B cell (primary cell): ENCODE measurements at regions not wholly inside any gene's neighbourhood (a gene's known extent, or its start where the extent isn't known, plus 50 kb on each side); places are given as distances from the start of the nearest gene placed in this dataset.

ENCODE experiments used
- ATAC-seq: fragments of 200-7000 bp; cut with Tn5 transposase; one replicate; pipeline ENCODE4 v1.10.0; 2021; ENCODE audit warnings: low read depth, mild to moderate bottlenecking, moderate number of reproducible peaks, moderate library complexity
- CTCF ChIA-PET: fragments of 350-600 bp; sonication (Branson Sonifier 250); formaldehyde crosslinking; loops from one replicate; lab custom pipeline; 2021; ENCODE audit warnings: antibody characterized with exemption, inconsistent platforms; lab: Charles Lee
- POLR2A ChIA-PET: fragments of 350-600 bp; sonication (Branson Sonifier 250); formaldehyde crosslinking; loops from one replicate; lab custom pipeline; 2021; ENCODE audit warnings: antibody characterized with exemption; lab: Charles Lee
- DNase-seq: peaks from one replicate; pipeline ENCODE4 v3.0.0; 2013
- H2AFZ ChIP-seq: 2 replicates; pipeline ENCODE4 v1.6.1; 2012; ENCODE audit warnings: mild to moderate bottlenecking, low read depth, low read length; ENCODE audit not compliant: insufficient read depth, poor library complexity, severe bottlenecking
- H3K27ac ChIP-seq, 2 donors: 1 replicate in 1 of 2; 2 replicates in 1 of 2; pipeline ENCODE4 v1.5.1; 2012 to 2013; ENCODE audit warnings: low read length in 2 of 2, mild to moderate bottlenecking in 2 of 2, moderate library complexity in 1 of 2
- H3K27me3 ChIP-seq, 4 experiments: fragments of 200-600 bp in 1 of 4; sonication (generic) in 1 of 4; replicated peaks in 1 of 4; 1 replicate in 2 of 4; 2 replicates in 2 of 4; pipeline versions ENCODE4 v1.6.1 to v1.7.0; 2013 to 2016; ENCODE audit warnings: low read length in 3 of 4, mild to moderate bottlenecking in 2 of 4, mixed read lengths in 1 of 4, moderate library complexity in 1 of 4; ENCODE audit not compliant: insufficient read depth in 4 of 4, control insufficient read depth in 3 of 4; ENCODE audit errors: control extremely low read depth in 1 of 4
- H3K36me3 ChIP-seq, 2 experiments: replicated peaks in 1 of 2; 1 replicate in 1 of 2; 2 replicates in 1 of 2; pipeline versions ENCODE4 v1.6.1 to v1.7.1; 2013; ENCODE audit warnings: low read length in 1 of 2; ENCODE audit not compliant: insufficient read depth in 2 of 2, control insufficient read depth in 1 of 2; ENCODE audit errors: control extremely low read depth in 1 of 2, extremely low read depth in 1 of 2
- H3K4me1 ChIP-seq, 2 donors: fragments of 200-600 bp in 1 of 2; sonication (generic) in 1 of 2; 1 replicate in 1 of 2; 2 replicates in 1 of 2; pipeline versions ENCODE4 v1.5.1 to v1.6.1; 2013 to 2017; ENCODE audit warnings: low read length in 2 of 2; ENCODE audit not compliant: control insufficient read depth in 2 of 2, insufficient read depth in 2 of 2
- H3K4me2 ChIP-seq: replicated peaks from 2 replicates; pipeline ENCODE3; 2012; ENCODE audit warnings: mild to moderate bottlenecking, low read depth, low read length; ENCODE audit not compliant: poor library complexity, severe bottlenecking
- H3K4me3 ChIP-seq, 5 experiments: fragments of 200-600 bp in 1 of 5; sonication (generic) in 1 of 5; 1 replicate in 3 of 5; 2 replicates in 2 of 5; pipeline versions ENCODE4 v1.5.1 to v1.7.0; 2011 to 2016; ENCODE audit warnings: low read length in 4 of 5, mild to moderate bottlenecking in 4 of 5, low read depth in 2 of 5, control low read depth in 1 of 5, moderate library complexity in 1 of 5; ENCODE audit not compliant: insufficient read depth in 1 of 5; ENCODE audit errors: control extremely low read depth in 1 of 5, extremely low read depth in 1 of 5
- H3K79me2 ChIP-seq: fragments of 200-600 bp; sonication (generic); one replicate; pipeline ENCODE4 v1.6.0; 2016; ENCODE audit warnings: low read length; ENCODE audit not compliant: control insufficient read depth, insufficient read depth
- H3K9ac ChIP-seq: fragments of 200-600 bp; sonication (generic); 2 replicates; pipeline ENCODE4 v1.6.1; 2017; ENCODE audit warnings: mild to moderate bottlenecking, low read length, moderate library complexity
- H3K9me3 ChIP-seq, 3 donors: one replicate each; pipeline versions ENCODE4 v1.6.1 to v1.7.1; 2013; ENCODE audit warnings: low read length in 2 of 3; ENCODE audit not compliant: control insufficient read depth in 2 of 3, insufficient read depth in 1 of 3; ENCODE audit errors: control extremely low read depth in 1 of 3
- H4K20me1 ChIP-seq: 2 replicates; pipeline ENCODE4 v1.6.0; 2012; ENCODE audit warnings: mild to moderate bottlenecking, low read length; ENCODE audit not compliant: insufficient read depth, control insufficient read depth, poor library complexity, severe bottlenecking
- H3K27ac Mint-ChIP-seq: one replicate; pipeline ENCODE4 v1.8.0; 2021; ENCODE audit warnings: mixed read lengths
- H3K27me3 Mint-ChIP-seq: one replicate; pipeline ENCODE4 v1.8.0; 2021; ENCODE audit warnings: mixed read lengths
- H3K4me1 Mint-ChIP-seq: one replicate; pipeline ENCODE4 v1.8.0; 2021; ENCODE audit warnings: mixed read lengths
- H3K4me3 Mint-ChIP-seq: one replicate; pipeline ENCODE4 v1.8.0; 2021; ENCODE audit warnings: mixed read lengths
- H3K9me3 Mint-ChIP-seq: one replicate; pipeline ENCODE4 v1.8.0; 2022; ENCODE audit warnings: mixed read lengths; ENCODE audit not compliant: insufficient read depth
- EZH2 ChIP-seq: IDR thresholded peaks from 2 replicates; pipeline ENCODE4 v1.6.1; 2012; ENCODE audit warnings: borderline replicate concordance, low read depth, mild to moderate bottlenecking, moderate library complexity, low read length; ENCODE audit not compliant: insufficient read depth, poor library complexity, severe bottlenecking
- WGBS: methylation state at CpG from one replicate; pipeline ENCODE4 v1.1.5; 2013; ENCODE audit warnings: missing lambda C conversion rate; ENCODE audit not compliant: insufficient coverage; 5-methylcytosine and 5-hydroxymethylcytosine counted together
- intact Hi-C: fragments of 100-400 bp; cut with micrococcal nuclease; formaldehyde crosslinking; loops from one replicate; pipeline ENCODE4 v1.10.0; 2022
- TF ChIP-seq, protein P1 (sequence below): fragments of 200-600 bp; IDR thresholded peaks from one replicate; pipeline ENCODE4 v1.8.0; 2022; ENCODE audit warnings: antibody characterized with exemption, mild to moderate bottlenecking

- H3K4me2 ChIP-seq = no peak overlapping the region
- no peaks in the 10 kb centered on the region for H3K4me1 Mint-ChIP-seq
- ATAC-seq (no peak), DNase-seq (no peak)
- ChIA-PET CTCF (no interaction called here), POLR2A (no interaction called here)
- no peak overlapping the region for H2AFZ ChIP-seq
- no peaks in the 10 kb centered on the region for H3K4me1 ChIP-seq
- no peak overlapping the region for H3K9ac ChIP-seq
- 68% methylated on average over 3 of the region's 5 CpGs for WGBS
- no peak overlapping the region for H3K4me3 ChIP-seq
- H3K27ac Mint-ChIP-seq = no peak overlapping the region
- H3K36me3 ChIP-seq = no peaks in the 10 kb centered on the region
- H3K79me2 ChIP-seq = no peaks in the 10 kb centered on the region
- H3K27me3 Mint-ChIP-seq = peaks cover 8% of the 10 kb centered on the region
- intact Hi-C loops = no loop called here
- H3K27ac ChIP-seq = no peak overlapping the region
- TF ChIP-seq, protein P1, sequence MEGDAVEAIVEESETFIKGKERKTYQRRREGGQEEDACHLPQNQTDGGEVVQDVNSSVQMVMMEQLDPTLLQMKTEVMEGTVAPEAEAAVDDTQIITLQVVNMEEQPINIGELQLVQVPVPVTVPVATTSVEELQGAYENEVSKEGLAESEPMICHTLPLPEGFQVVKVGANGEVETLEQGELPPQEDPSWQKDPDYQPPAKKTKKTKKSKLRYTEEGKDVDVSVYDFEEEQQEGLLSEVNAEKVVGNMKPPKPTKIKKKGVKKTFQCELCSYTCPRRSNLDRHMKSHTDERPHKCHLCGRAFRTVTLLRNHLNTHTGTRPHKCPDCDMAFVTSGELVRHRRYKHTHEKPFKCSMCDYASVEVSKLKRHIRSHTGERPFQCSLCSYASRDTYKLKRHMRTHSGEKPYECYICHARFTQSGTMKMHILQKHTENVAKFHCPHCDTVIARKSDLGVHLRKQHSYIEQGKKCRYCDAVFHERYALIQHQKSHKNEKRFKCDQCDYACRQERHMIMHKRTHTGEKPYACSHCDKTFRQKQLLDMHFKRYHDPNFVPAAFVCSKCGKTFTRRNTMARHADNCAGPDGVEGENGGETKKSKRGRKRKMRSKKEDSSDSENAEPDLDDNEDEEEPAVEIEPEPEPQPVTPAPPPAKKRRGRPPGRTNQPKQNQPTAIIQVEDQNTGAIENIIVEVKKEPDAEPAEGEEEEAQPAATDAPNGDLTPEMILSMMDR = no peak
- TF ChIP-seq EZH2 = no peak
- no peaks in the 10 kb centered on the region for H4K20me1 ChIP-seq
- peaks cover 0 to 3% (median 0%) of the 10 kb centered on the region in 4 experiments for H3K27me3 ChIP-seq
- no peaks in the 10 kb centered on the region for H3K9me3 Mint-ChIP-seq
- H3K4me3 Mint-ChIP-seq = no peak overlapping the region
- H3K9me3 ChIP-seq = peaks cover 0 to 4% (median 0%) of the 10 kb centered on the region in 3 donors
These were observed 179.4 kb downstream of the QDPR start for GRCh38 chr4:17332478-17332877.

DNA sequence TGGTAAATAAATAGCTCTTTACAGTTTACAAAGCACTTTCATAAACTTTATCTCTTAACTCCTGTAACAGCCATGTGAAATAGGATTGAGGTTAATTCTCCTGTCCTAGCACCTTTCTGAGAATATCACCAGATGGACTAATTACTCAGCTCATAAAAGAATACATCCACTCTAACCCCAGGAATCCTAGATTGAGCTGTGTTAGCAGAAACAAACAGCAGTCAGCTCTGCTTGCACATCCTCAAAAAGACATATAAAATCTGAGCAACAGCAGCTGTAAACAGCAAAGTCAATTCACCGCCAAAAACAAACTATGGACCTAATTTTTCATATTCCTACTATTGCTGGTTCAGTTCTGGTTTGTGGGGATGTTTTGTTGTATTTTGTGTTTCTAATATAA is 182.8 kb downstream of the QDPR start:
- intact Hi-C loops = no loop called here
- POLR2A ChIA-PET = no interaction called here

More for the DNA sequence above, 182.8 kb downstream of the QDPR start:
- H3K4me2 ChIP-seq = no peak overlapping the region
- no peaks in the 10 kb centered on the region for H3K4me1 ChIP-seq
- H3K9ac ChIP-seq = no peak overlapping the region
- peaks cover 15% of the 10 kb centered on the region for H3K27me3 Mint-ChIP-seq
- H3K4me3 Mint-ChIP-seq = no peak overlapping the region
- TF ChIP-seq, protein P1 = no peak
- no peak for TF ChIP-seq EZH2
- WGBS = no CpG with 5 or more reads among the region's 1 CpG
- no peaks in the 10 kb centered on the region for H4K20me1 ChIP-seq
- H3K27ac Mint-ChIP-seq = no peak overlapping the region
- DNase-seq (no peak), ATAC-seq (no peak)
- H3K27me3 ChIP-seq = peaks cover 0 to 6% (median 0%) of the 10 kb centered on the region in 4 experiments
- H3K9me3 Mint-ChIP-seq = peaks cover 2% of the 10 kb centered on the region
- CTCF ChIA-PET = no interaction called here
- no peak overlapping the region for H2AFZ ChIP-seq
- H3K4me3 ChIP-seq = no peak overlapping the region
- no peaks in the 10 kb centered on the region for H3K4me1 Mint-ChIP-seq
- H3K36me3 ChIP-seq = no peaks in the 10 kb centered on the region
- no peaks in the 10 kb centered on the region for H3K79me2 ChIP-seq
- H3K9me3 ChIP-seq = peaks cover 0 to 2% (median 0%) of the 10 kb centered on the region in 3 donors
- no peak overlapping the region for H3K27ac ChIP-seq
